ENCODE measurements at regions not wholly inside any gene's neighbourhood (a gene's known extent, or its start where the extent isn't known, plus 50 kb on each side); places are given as distances from the start of the nearest gene placed in this dataset.

DNA sequence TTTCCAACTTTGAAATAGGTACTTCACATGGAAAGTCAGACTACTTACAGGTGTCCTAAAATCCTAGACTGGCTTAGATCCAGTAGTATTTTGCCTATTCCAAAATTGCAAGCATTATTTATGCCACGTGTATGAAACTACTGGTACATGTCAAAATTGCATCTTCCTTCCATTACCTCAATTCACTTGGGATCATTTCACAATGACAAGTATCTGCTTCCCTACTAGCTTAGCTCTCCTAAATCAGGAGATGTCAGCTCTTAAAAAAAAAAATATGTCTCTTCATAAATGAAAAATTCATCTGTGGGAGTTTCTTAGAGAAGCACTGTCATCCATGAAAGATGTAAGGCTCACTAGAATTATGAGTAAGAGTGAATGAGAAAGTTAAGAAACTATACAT is 466.6 kb upstream of the MANEA start:
- TF ChIP-seq POLR2AphosphoS5 (IDR thresholded peaks at IDR 0.05; ENCODE audit: low read depth) (no peak), CTCF (IDR thresholded peaks at IDR 0.05; ENCODE audit: insufficient read depth, low read length) (no peak), SPI1 (IDR thresholded peaks at IDR 0.05; ENCODE audit: borderline replicate concordance, low read depth) (no peak), REST (IDR thresholded peaks at IDR 0.05; ENCODE audit: insufficient replicate concordance, low read depth) (no peak), GABPA (IDR thresholded peaks at IDR 0.05; ENCODE audit: low read depth) (no peak)
- Histone ChIP-seq H3K27me3 (ENCODE audit: insufficient read depth, poor library complexity, severe bottlenecking) (no peaks in the 10 kb centered on the region), H3K27ac (replicated peaks) (no peak overlapping the region)

DNA sequence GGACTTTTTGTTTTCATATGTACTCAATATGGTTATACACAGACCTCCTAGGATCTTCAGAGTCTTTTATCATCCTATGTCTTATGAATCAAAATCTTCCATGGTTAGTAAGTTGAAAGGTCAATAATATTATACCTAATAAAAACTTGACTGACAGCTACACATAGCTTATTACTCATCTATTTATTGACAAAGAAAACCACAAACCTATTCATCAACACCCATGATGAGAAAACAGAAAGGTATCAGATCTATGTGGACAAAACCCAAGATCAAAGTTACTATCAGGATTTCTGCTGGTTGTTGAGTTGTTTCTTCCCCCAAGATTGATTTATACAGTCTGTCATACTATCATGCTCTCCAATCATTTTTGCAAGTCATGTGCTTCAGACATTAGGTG is 460.1 kb upstream of the MANEA start:
- DNase-seq (ENCODE audit: low read depth in 1 of 2, low spot score in 1 of 2) = no peak
- TF ChIP-seq CTCF (IDR thresholded peaks at IDR 0.05; ENCODE audit: insufficient read depth, low read length) = no peak
- TF ChIP-seq GABPA (IDR thresholded peaks at IDR 0.05; ENCODE audit: low read depth) = no peak
- no peak for TF ChIP-seq REST (IDR thresholded peaks at IDR 0.05; ENCODE audit: insufficient replicate concordance, low read depth)
- no peak for TF ChIP-seq POLR2AphosphoS5 (IDR thresholded peaks at IDR 0.05; ENCODE audit: low read depth)
- TF ChIP-seq SPI1 (IDR thresholded peaks at IDR 0.05; ENCODE audit: borderline replicate concordance, low read depth) = no peak
- Histone ChIP-seq H3K4me3 (replicated peaks; ENCODE audit: insufficient read depth, low read length) (no peak overlapping the region), H3K27me3 (ENCODE audit: insufficient read depth, poor library complexity, severe bottlenecking) (no peaks in the 10 kb centered on the region), H3K27ac (replicated peaks) (no peak overlapping the region)

More for the DNA sequence above, 466.6 kb upstream of the MANEA start:
- no peak overlapping the region for H3K4me3 ChIP-seq (replicated peaks; ENCODE audit: insufficient read depth, low read length)
- no peak for DNase-seq (ENCODE audit: low read depth in 1 of 2, low spot score in 1 of 2)

- Histone ChIP-seq H3K27ac (replicated peaks) (no peak overlapping the region), H3K4me3 (replicated peaks; ENCODE audit: insufficient read depth, low read length) (no peak overlapping the region), H3K27me3 (ENCODE audit: insufficient read depth, poor library complexity, severe bottlenecking) (no peaks in the 10 kb centered on the region)
- TF ChIP-seq SPI1 (IDR thresholded peaks at IDR 0.05; ENCODE audit: borderline replicate concordance, low read depth) (no peak), GABPA (IDR thresholded peaks at IDR 0.05; ENCODE audit: low read depth) (no peak), REST (IDR thresholded peaks at IDR 0.05; ENCODE audit: insufficient replicate concordance, low read depth) (no peak), POLR2AphosphoS5 (IDR thresholded peaks at IDR 0.05; ENCODE audit: low read depth) (no peak), CTCF (IDR thresholded peaks at IDR 0.05; ENCODE audit: insufficient read depth, low read length) (no peak)
- DNase-seq (ENCODE audit: low read depth in 1 of 2, low spot score in 1 of 2) = no peak
Observed at GRCh38 chr6:95119927-95120326, 457.4 kb upstream of the MANEA start.
